Trophoblast cell (in vitro differentiated cells and primary cell): ENCODE measurements at regions not wholly inside any gene's neighbourhood (a gene's known extent, or its start where the extent isn't known, plus 50 kb on each side); places are given as distances from the start of the nearest gene placed in this dataset.

Experiments used
- DNase-seq, 2 donors: peaks; one replicate each; pipeline ENCODE4 v3.0.0-alpha.2; 2016
- H2AFZ ChIP-seq: 2 replicates; pipeline ENCODE4 v1.6.1; 2013; ENCODE audit warnings: low read length, moderate library complexity, mild to moderate bottlenecking; ENCODE audit not compliant: insufficient read depth, poor library complexity
- H2AK5ac ChIP-seq: 2 replicates; pipeline ENCODE4 v1.6.1; 2013; ENCODE audit warnings: mild to moderate bottlenecking, low read length
- H2BK120ac ChIP-seq: 2 replicates; pipeline ENCODE4 v1.6.1; 2013; ENCODE audit warnings: low read length, mild to moderate bottlenecking, moderate library complexity; ENCODE audit not compliant: insufficient read depth, poor library complexity
- H2BK12ac ChIP-seq: 2 replicates; pipeline ENCODE4 v1.6.1; 2013; ENCODE audit warnings: mild to moderate bottlenecking, low read length, moderate library complexity
- H2BK5ac ChIP-seq: 2 replicates; pipeline ENCODE4 v1.6.1; 2013; ENCODE audit warnings: low read length, low read depth, moderate library complexity, mild to moderate bottlenecking; ENCODE audit not compliant: poor library complexity
- H3K14ac ChIP-seq: 2 replicates; pipeline ENCODE4 v1.6.1; 2013; ENCODE audit warnings: mild to moderate bottlenecking, low read length
- H3K18ac ChIP-seq: 2 replicates; pipeline ENCODE4 v1.6.1; 2013; ENCODE audit warnings: mild to moderate bottlenecking, low read length
- H3K23ac ChIP-seq: 2 replicates; pipeline ENCODE4 v1.6.1; 2013; ENCODE audit warnings: low read length
- H3K27ac ChIP-seq: 2 replicates; pipeline ENCODE4 v1.5.1; 2013; ENCODE audit warnings: low read depth, mild to moderate bottlenecking, inconsistent platforms, low read length, moderate library complexity
- H3K27me3 ChIP-seq: 2 replicates; pipeline ENCODE4 v1.6.1; 2013; ENCODE audit warnings: inconsistent platforms, mild to moderate bottlenecking, low read length, moderate library complexity; ENCODE audit not compliant: insufficient read depth
- H3K36me3 ChIP-seq, 2 experiments: 1 replicate in 1 of 2; 2 replicates in 1 of 2; pipeline ENCODE4 v1.6.1; 2013; ENCODE audit warnings: low read length in 2 of 2, mild to moderate bottlenecking in 2 of 2, moderate library complexity in 1 of 2; ENCODE audit not compliant: insufficient read depth in 2 of 2, control insufficient read depth in 1 of 2
- H3K4ac ChIP-seq: 2 replicates; pipeline ENCODE4 v1.6.1; 2013; ENCODE audit warnings: low read depth, mild to moderate bottlenecking, low read length, moderate library complexity
- H3K4me1 ChIP-seq, 2 experiments: 1 replicate in 1 of 2; 2 replicates in 1 of 2; pipeline ENCODE4 v1.6.1; 2013; ENCODE audit warnings: low read length in 2 of 2, mild to moderate bottlenecking in 2 of 2, moderate library complexity in 1 of 2; ENCODE audit not compliant: insufficient read depth in 2 of 2, control insufficient read depth in 1 of 2
- H3K4me2 ChIP-seq: 2 replicates; pipeline ENCODE4 v1.6.1; 2013; ENCODE audit warnings: inconsistent platforms, mild to moderate bottlenecking, low read length, moderate library complexity
- H3K4me3 ChIP-seq: 2 replicates; pipeline ENCODE4 v1.5.1; 2013; ENCODE audit warnings: mild to moderate bottlenecking, low read depth, low read length, inconsistent platforms
- H3K79me1 ChIP-seq: one replicate; pipeline ENCODE4 v1.6.1; 2013; ENCODE audit warnings: low read length
- H3K79me2 ChIP-seq: 2 replicates; pipeline ENCODE4 v1.6.1; 2013; ENCODE audit warnings: low read length, mild to moderate bottlenecking; ENCODE audit not compliant: control insufficient read depth, insufficient read depth, poor library complexity
- H3K9ac ChIP-seq: 2 replicates; pipeline ENCODE4 v1.6.1; 2013; ENCODE audit warnings: mild to moderate bottlenecking, low read length
- H3K9me3 ChIP-seq: 2 replicates; pipeline ENCODE4 v1.6.1; 2013; ENCODE audit warnings: low read depth, mild to moderate bottlenecking, control low read depth, inconsistent platforms, low read length; ENCODE audit not compliant: insufficient read depth
- H4K12ac ChIP-seq: 2 replicates; pipeline ENCODE4 v1.6.1; 2013; ENCODE audit warnings: low read depth, mild to moderate bottlenecking, low read length, moderate library complexity
- H4K8ac ChIP-seq: 2 replicates; pipeline ENCODE4 v1.6.1; 2013; ENCODE audit warnings: low read depth, mild to moderate bottlenecking, low read length, moderate library complexity
- H4K91ac ChIP-seq: one replicate; pipeline ENCODE4 v1.6.1; 2013; ENCODE audit warnings: low read depth, mild to moderate bottlenecking, low read length, moderate library complexity
- WGBS: extraction: QIAGEN DNeasy Blood & Tissue Kit; methylation state at CpG from one replicate; pipeline ENCODE4 v1.1.7; 2013; ENCODE audit warnings: missing lambda C conversion rate; ENCODE audit not compliant: insufficient read length, insufficient coverage; ENCODE audit errors: extremely low coverage; 5-methylcytosine and 5-hydroxymethylcytosine counted together

DNA sequence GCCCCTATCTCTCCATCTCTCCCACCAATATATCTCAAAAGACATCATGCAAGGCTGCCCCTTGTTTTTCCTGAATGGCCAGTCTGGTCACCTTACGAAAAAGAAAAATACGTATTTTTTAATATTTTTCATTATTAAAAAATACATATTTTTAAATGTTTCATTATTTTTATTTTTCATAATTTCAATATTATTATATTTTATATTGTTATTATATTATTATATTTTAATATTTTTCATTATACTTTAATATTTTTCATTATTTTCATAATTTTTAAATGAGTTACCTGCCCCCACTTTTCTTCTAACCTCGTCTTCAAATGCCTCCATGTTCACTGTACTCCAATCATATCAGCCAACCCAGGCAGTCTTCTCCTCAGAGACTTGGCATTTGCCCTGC is 116.0 kb upstream of the ERCC4 start:
- H2BK5ac ChIP-seq: no peak overlapping the region
- H3K14ac ChIP-seq: no peak overlapping the region
- no peak overlapping the region for H4K8ac ChIP-seq
- H3K18ac ChIP-seq: no peak overlapping the region
- no peak overlapping the region for H3K4me2 ChIP-seq
- no peaks in the 10 kb centered on the region for H3K79me1 ChIP-seq
- no peak overlapping the region for H2BK12ac ChIP-seq
- no peaks in the 10 kb centered on the region for H3K4me1 ChIP-seq
- no peak overlapping the region for H2AFZ ChIP-seq
- no peak overlapping the region for H3K27ac ChIP-seq
- no peak for DNase-seq
- H2BK120ac ChIP-seq: no peak overlapping the region
- H3K9ac ChIP-seq: no peak overlapping the region
- no peak overlapping the region for H4K91ac ChIP-seq
- H3K4me3 ChIP-seq: no peak overlapping the region
- no peaks in the 10 kb centered on the region for H3K9me3 ChIP-seq
- WGBS: no CpG with 5 or more reads among the region's 3 CpGs
- no peaks in the 10 kb centered on the region for H3K36me3 ChIP-seq
- H4K12ac ChIP-seq: no peak overlapping the region
- no peak overlapping the region for H2AK5ac ChIP-seq
- H3K23ac ChIP-seq: no peak overlapping the region
- H3K27me3 ChIP-seq: no peaks in the 10 kb centered on the region
- no peak overlapping the region for H3K4ac ChIP-seq
- no peaks in the 10 kb centered on the region for H3K79me2 ChIP-seq

DNA sequence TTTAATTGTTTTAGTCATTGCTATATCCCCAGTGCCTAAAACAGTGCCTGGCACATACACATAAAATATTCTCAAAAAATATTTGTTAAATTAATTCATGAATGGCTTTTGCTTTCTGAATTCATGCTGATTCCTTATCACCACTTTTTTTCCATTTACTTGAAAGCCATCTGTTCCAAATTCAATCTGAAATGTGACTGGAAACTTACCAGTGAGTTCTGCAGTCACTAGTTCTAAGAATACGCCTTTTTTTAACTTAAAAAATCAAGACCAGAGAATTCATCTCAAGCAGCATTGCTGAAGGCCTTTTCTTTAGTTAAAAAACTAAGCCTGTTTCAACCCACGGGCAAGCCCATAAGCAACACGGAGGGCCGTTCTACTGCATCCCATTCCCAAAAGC is 114.0 kb upstream of the ERCC4 start:
- H3K9ac ChIP-seq: no peak overlapping the region
- no peaks in the 10 kb centered on the region for H3K79me2 ChIP-seq
- no peak overlapping the region for H3K4ac ChIP-seq
- H2AFZ ChIP-seq: no peak overlapping the region
- H3K23ac ChIP-seq: no peak overlapping the region
- H3K36me3 ChIP-seq: no peaks in the 10 kb centered on the region
- DNase-seq: no peak
- no peak overlapping the region for H2BK5ac ChIP-seq
- WGBS: no CpG with 5 or more reads among the region's 4 CpGs
- no peaks in the 10 kb centered on the region for H3K27me3 ChIP-seq
- no peak overlapping the region for H3K4me3 ChIP-seq
- H2BK120ac ChIP-seq: no peak overlapping the region
- no peak overlapping the region for H4K12ac ChIP-seq
- H4K91ac ChIP-seq: no peak overlapping the region
- no peak overlapping the region for H2AK5ac ChIP-seq
- H3K79me1 ChIP-seq: no peaks in the 10 kb centered on the region
- no peak overlapping the region for H3K4me2 ChIP-seq
- H3K18ac ChIP-seq: no peak overlapping the region
- no peak overlapping the region for H2BK12ac ChIP-seq
- no peak overlapping the region for H4K8ac ChIP-seq
- H3K9me3 ChIP-seq: no peaks in the 10 kb centered on the region
- no peak overlapping the region for H3K14ac ChIP-seq
- no peaks in the 10 kb centered on the region for H3K4me1 ChIP-seq
- H3K27ac ChIP-seq: no peak overlapping the region

DNA sequence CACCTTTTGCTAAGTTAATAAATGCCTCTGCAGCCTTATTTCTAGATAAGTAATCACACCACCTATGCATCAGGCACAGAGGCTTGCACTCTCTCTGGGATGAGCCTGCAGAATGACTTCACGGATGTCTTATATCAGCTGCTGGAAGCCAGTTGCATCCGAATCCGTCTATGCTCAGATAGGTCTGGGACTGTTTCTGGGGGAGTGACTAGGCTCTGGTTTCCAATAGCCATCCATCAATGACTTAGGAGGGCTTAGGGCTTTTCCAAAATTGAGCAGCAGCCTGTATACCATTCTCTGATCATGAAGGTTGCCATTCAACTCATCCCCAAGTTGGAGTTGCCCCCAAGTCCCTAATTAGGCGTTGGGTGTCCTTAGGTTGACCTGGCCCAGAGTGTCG is 113.3 kb upstream of the ERCC4 start:
- Histone ChIP-seq H3K9me3 (no peaks in the 10 kb centered on the region), H3K4ac (no peak overlapping the region), H3K36me3 (no peaks in the 10 kb centered on the region), H3K4me3 (no peak overlapping the region), H3K23ac (no peak overlapping the region), H3K27ac (no peak overlapping the region), H2BK5ac (no peak overlapping the region), H3K27me3 (no peaks in the 10 kb centered on the region), H4K8ac (no peak overlapping the region), H2BK12ac (no peak overlapping the region), H2AFZ (no peak overlapping the region), H3K14ac (no peak overlapping the region), H3K9ac (no peak overlapping the region), H4K12ac (no peak overlapping the region), H3K18ac (no peak overlapping the region), H3K79me1 (no peaks in the 10 kb centered on the region), H4K91ac (no peak overlapping the region), H2BK120ac (no peak overlapping the region), H3K79me2 (no peaks in the 10 kb centered on the region), H3K4me1 (no peaks in the 10 kb centered on the region), H3K4me2 (no peak overlapping the region), H2AK5ac (no peak overlapping the region)
- no peak for DNase-seq
- no CpG with 5 or more reads among the region's 5 CpGs for WGBS

DNA sequence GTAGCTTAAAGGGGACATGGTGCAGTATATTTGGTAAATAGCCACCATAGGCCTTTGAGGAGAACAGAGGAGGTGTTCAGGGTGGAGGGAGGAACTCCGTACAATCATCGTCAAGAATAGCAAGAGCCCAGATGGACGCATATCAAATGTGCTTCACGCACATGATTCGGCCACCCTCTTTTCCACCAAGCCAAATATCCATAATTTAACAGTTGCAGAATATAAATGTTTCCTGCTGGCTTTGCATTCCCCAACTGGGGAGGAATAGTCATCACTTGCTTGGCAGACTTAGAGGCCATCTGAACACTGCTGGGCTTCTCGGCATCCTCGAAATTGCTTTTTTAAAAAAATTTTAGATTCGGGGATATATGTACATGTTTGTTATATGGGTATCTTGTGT is 111.9 kb upstream of the ERCC4 start:
- H2AFZ ChIP-seq: no peak overlapping the region
- DNase-seq: no peak
- H3K14ac ChIP-seq: no peak overlapping the region
- H3K4ac ChIP-seq: no peak overlapping the region
- H2BK120ac ChIP-seq: no peak overlapping the region
- no peak overlapping the region for H2BK12ac ChIP-seq
- H2BK5ac ChIP-seq: no peak overlapping the region
- H3K79me2 ChIP-seq: no peaks in the 10 kb centered on the region
- no peak overlapping the region for H4K91ac ChIP-seq
- H3K9me3 ChIP-seq: no peaks in the 10 kb centered on the region
- no peak overlapping the region for H4K12ac ChIP-seq
- H3K9ac ChIP-seq: no peak overlapping the region
- H3K4me3 ChIP-seq: no peak overlapping the region
- no peak overlapping the region for H4K8ac ChIP-seq
- no peak overlapping the region for H3K27ac ChIP-seq
- no peaks in the 10 kb centered on the region for H3K27me3 ChIP-seq
- no peak overlapping the region for H2AK5ac ChIP-seq
- no peaks in the 10 kb centered on the region for H3K4me1 ChIP-seq
- no CpG with 5 or more reads among the region's 8 CpGs for WGBS
- H3K18ac ChIP-seq: no peak overlapping the region
- H3K4me2 ChIP-seq: no peak overlapping the region
- H3K79me1 ChIP-seq: no peaks in the 10 kb centered on the region
- no peak overlapping the region for H3K23ac ChIP-seq
- H3K36me3 ChIP-seq: no peaks in the 10 kb centered on the region

DNA sequence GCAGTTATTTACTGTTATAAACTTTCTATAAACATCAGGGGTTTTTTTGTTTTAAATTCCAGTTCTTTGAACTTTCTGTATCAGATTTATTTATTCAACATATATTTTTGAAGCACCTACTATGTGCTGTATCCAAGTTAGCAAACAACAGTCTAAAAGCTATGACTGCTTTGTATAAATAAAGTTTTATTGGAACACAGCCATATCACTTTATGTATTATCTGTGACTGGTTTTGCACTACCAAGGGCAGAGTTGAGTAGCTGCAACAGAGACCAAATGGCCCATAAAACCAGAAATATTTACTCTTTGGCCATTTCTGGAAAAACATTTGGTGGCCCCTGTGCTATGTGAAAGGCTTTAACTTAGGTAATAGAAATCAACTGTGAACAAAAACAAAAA is 110.2 kb upstream of the ERCC4 start:
- H3K23ac ChIP-seq: no peak overlapping the region
- H3K4me3 ChIP-seq: no peak overlapping the region
- no peak overlapping the region for H4K12ac ChIP-seq
- no peak overlapping the region for H3K4me2 ChIP-seq
- no peak overlapping the region for H3K14ac ChIP-seq
- H2BK5ac ChIP-seq: no peak overlapping the region
- no peaks in the 10 kb centered on the region for H3K36me3 ChIP-seq
- no peak overlapping the region for H3K18ac ChIP-seq
- H3K9ac ChIP-seq: no peak overlapping the region
- H3K9me3 ChIP-seq: no peaks in the 10 kb centered on the region
- no peaks in the 10 kb centered on the region for H3K4me1 ChIP-seq
- no peaks in the 10 kb centered on the region for H3K79me2 ChIP-seq
- no peak for DNase-seq
- no peak overlapping the region for H2AFZ ChIP-seq
- H4K91ac ChIP-seq: no peak overlapping the region
- H2BK120ac ChIP-seq: no peak overlapping the region
- H3K27me3 ChIP-seq: no peaks in the 10 kb centered on the region
- H3K79me1 ChIP-seq: no peaks in the 10 kb centered on the region
- H3K27ac ChIP-seq: no peak overlapping the region
- no peak overlapping the region for H3K4ac ChIP-seq
- H2BK12ac ChIP-seq: no peak overlapping the region
- H2AK5ac ChIP-seq: no peak overlapping the region
- no peak overlapping the region for H4K8ac ChIP-seq
